Naive thymus-derived CD4-positive, alpha-beta T cell (primary cell): ENCODE measurements at regions not wholly inside any gene's neighbourhood (a gene's known extent, or its start where the extent isn't known, plus 50 kb on each side); places are given as distances from the start of the nearest gene placed in this dataset.

Experiments
- ATAC-seq: fragments of 150-1000 bp; cut with Tn5 transposase; 2 replicates; pipeline ENCODE4 v1.10.0; 2021; ENCODE audit warnings: mild to moderate bottlenecking, moderate library complexity
- CTCF ChIA-PET: fragments of 350-600 bp; sonication (Branson Sonifier 250); formaldehyde crosslinking; loops from one replicate; lab custom pipeline; 2021; ENCODE audit warnings: antibody characterized with exemption; lab: Charles Lee
- POLR2A ChIA-PET: fragments of 350-600 bp; sonication (Branson Sonifier 250); formaldehyde crosslinking; loops from one replicate; lab custom pipeline; 2021; ENCODE audit warnings: antibody characterized with exemption, inconsistent platforms; lab: Charles Lee
- DNase-seq, 9 donors: peaks; one replicate each; pipeline versions ENCODE4 v3.0.0 to v3.0.0-alpha.2; 2020 to 2022; ENCODE audit warnings: mixed read lengths in 1 of 9
- H3K27ac ChIP-seq: one replicate; pipeline ENCODE4 v1.7.0; 2013; ENCODE audit warnings: mild to moderate bottlenecking, low read depth, low read length, moderate library complexity
- H3K27me3 ChIP-seq, 2 donors: one replicate each; pipeline ENCODE4 v1.7.0; 2013; ENCODE audit warnings: low read length in 2 of 2, mild to moderate bottlenecking in 2 of 2, moderate library complexity in 2 of 2; ENCODE audit not compliant: control insufficient read depth in 2 of 2, insufficient read depth in 2 of 2
- H3K36me3 ChIP-seq, 3 experiments: 1 replicate in 2 of 3; 2 replicates in 1 of 3; pipeline ENCODE4 v1.7.0; 2013; ENCODE audit warnings: low read length in 3 of 3, mild to moderate bottlenecking in 3 of 3, moderate library complexity in 1 of 3; ENCODE audit not compliant: insufficient read depth in 3 of 3, control insufficient read depth in 2 of 3
- H3K4me1 ChIP-seq, 2 donors: one replicate each; pipeline ENCODE4 v1.7.0; 2013; ENCODE audit warnings: low read length in 2 of 2, mild to moderate bottlenecking in 2 of 2, moderate library complexity in 1 of 2; ENCODE audit not compliant: control insufficient read depth in 2 of 2, insufficient read depth in 2 of 2
- H3K4me3 ChIP-seq: 2 replicates; pipeline ENCODE4 v1.7.0; 2013; ENCODE audit warnings: mild to moderate bottlenecking, low read length
- H3K9me3 ChIP-seq, 3 experiments: 1 replicate in 2 of 3; 2 replicates in 1 of 3; pipeline ENCODE4 v1.7.0; 2013; ENCODE audit warnings: low read length in 3 of 3; ENCODE audit not compliant: control insufficient read depth in 2 of 3
- H3K27ac Mint-ChIP-seq, 9 donors: one replicate each; pipeline ENCODE4 v1.8.0; 2020 to 2022; ENCODE audit warnings: mixed read lengths in 9 of 9, mild to moderate bottlenecking in 8 of 9, moderate library complexity in 5 of 9, inconsistent platforms in 2 of 9
- H3K27me3 Mint-ChIP-seq, 5 donors: one replicate each; pipeline ENCODE4 v1.8.0; 2021 to 2022; ENCODE audit warnings: mixed read lengths in 5 of 5, mild to moderate bottlenecking in 1 of 5
- H3K36me3 Mint-ChIP-seq, 5 donors: one replicate each; pipeline ENCODE4 v1.8.0; 2020 to 2022; ENCODE audit warnings: mixed read lengths in 5 of 5, mild to moderate bottlenecking in 3 of 5, inconsistent platforms in 1 of 5
- H3K4me1 Mint-ChIP-seq, 7 donors: one replicate each; pipeline ENCODE4 v1.8.0; 2020 to 2022; ENCODE audit warnings: mixed read lengths in 7 of 7, mild to moderate bottlenecking in 3 of 7, inconsistent platforms in 1 of 7
- H3K4me3 Mint-ChIP-seq, 10 donors: one replicate each; pipeline ENCODE4 v1.8.0; 2020 to 2022; ENCODE audit warnings: mild to moderate bottlenecking in 10 of 10, mixed read lengths in 10 of 10, moderate library complexity in 6 of 10, inconsistent platforms in 2 of 10
- H3K9me3 Mint-ChIP-seq, 11 donors: one replicate each; pipeline ENCODE4 v1.8.0; 2020 to 2022; ENCODE audit warnings: mixed read lengths in 11 of 11, mild to moderate bottlenecking in 4 of 11, inconsistent platforms in 1 of 11, moderate library complexity in 1 of 11
- intact Hi-C, 2 donors: fragments of 100-400 bp; cut with micrococcal nuclease; formaldehyde crosslinking; loops; one replicate each; pipeline ENCODE4 v1.15.1; 2023

- H3K36me3 Mint-ChIP-seq, result no peaks in the 10 kb centered on the region
- Histone ChIP-seq H3K4me3 (no peak overlapping the region), H3K27ac (no peak overlapping the region), H3K4me1 (no peaks in the 10 kb centered on the region), H3K9me3 (no peaks in the 10 kb centered on the region), H3K36me3 (no peaks in the 10 kb centered on the region), H3K27me3 (no peaks in the 10 kb centered on the region)
- ChIA-PET CTCF (no interaction called here), POLR2A (no interaction called here)
- no peak for ATAC-seq
- H3K27ac Mint-ChIP-seq, result no peak overlapping the region
- no peak overlapping the region for H3K4me3 Mint-ChIP-seq
- peaks cover 0 to 4% (median 0%) of the 10 kb centered on the region in 11 donors for H3K9me3 Mint-ChIP-seq
- no peak for DNase-seq
- no peaks in the 10 kb centered on the region for H3K4me1 Mint-ChIP-seq
- intact Hi-C loops, result no loop called here
- peaks cover 0 to 20% (median 0%) of the 10 kb centered on the region in 5 donors for H3K27me3 Mint-ChIP-seq
Measured at GRCh38 chr5:2112173-2113025, 229.7 kb upstream of the IRX4 start.

- Mint-ChIP-seq H3K27ac (no peak overlapping the region), H3K27me3 (peaks cover 0 to 20% (median 0%) of the 10 kb centered on the region in 5 donors), H3K4me1 (no peaks in the 10 kb centered on the region), H3K9me3 (peaks cover 0 to 5% (median 2%) of the 10 kb centered on the region in 11 donors), H3K4me3 (no peak overlapping the region), H3K36me3 (no peaks in the 10 kb centered on the region)
- intact Hi-C loops, result no loop called here
- H3K27ac ChIP-seq, result no peak overlapping the region
- H3K4me3 ChIP-seq, result no peak overlapping the region
- ChIA-PET CTCF (no interaction called here), POLR2A (no interaction called here)
- H3K4me1 ChIP-seq, result no peaks in the 10 kb centered on the region
- H3K27me3 ChIP-seq, result no peaks in the 10 kb centered on the region
- no peaks in the 10 kb centered on the region for H3K9me3 ChIP-seq
- H3K36me3 ChIP-seq, result no peaks in the 10 kb centered on the region
- ATAC-seq, result no peak
- DNase-seq, result no peak
Measured at GRCh38 chr5:2111569-2112105, 228.9 kb upstream of the IRX4 start.

GRCh38 chr5:2110934-2111462 lies 228.3 kb upstream of the IRX4 start:
- ATAC-seq, result no peak
- Histone ChIP-seq H3K36me3 (no peaks in the 10 kb centered on the region), H3K4me3 (no peak overlapping the region), H3K9me3 (peaks cover 0 to 4% (median 0%) of the 10 kb centered on the region in 3 experiments), H3K27ac (no peak overlapping the region), H3K4me1 (no peaks in the 10 kb centered on the region), H3K27me3 (no peaks in the 10 kb centered on the region)
- peaks cover 0 to 20% (median 2%) of the 10 kb centered on the region in 5 donors for H3K27me3 Mint-ChIP-seq
- peaks cover 0 to 2% (median 0%) of the 10 kb centered on the region in 5 donors for H3K36me3 Mint-ChIP-seq
- ChIA-PET POLR2A (no interaction called here), CTCF (no interaction called here)
- peaks cover 0 to 11% (median 6%) of the 10 kb centered on the region in 11 donors for H3K9me3 Mint-ChIP-seq
- H3K4me3 Mint-ChIP-seq, result no peak overlapping the region
- no peak overlapping the region for H3K27ac Mint-ChIP-seq
- DNase-seq, result no peak
- no peaks in the 10 kb centered on the region for H3K4me1 Mint-ChIP-seq
- intact Hi-C loops, result no loop called here

GRCh38 chr5:2110137-2110933 lies 227.6 kb upstream of the IRX4 start:
- H3K4me3 ChIP-seq, result no peak overlapping the region
- no peaks in the 10 kb centered on the region for H3K27me3 ChIP-seq
- H3K27me3 Mint-ChIP-seq, result peaks cover 0 to 23% (median 5%) of the 10 kb centered on the region in 5 donors
- POLR2A ChIA-PET, result no interaction called here
- H3K36me3 Mint-ChIP-seq, result peaks cover 0 to 6% (median 0%) of the 10 kb centered on the region in 5 donors
- intact Hi-C loops, result no loop called here
- H3K4me1 Mint-ChIP-seq, result no peaks in the 10 kb centered on the region
- no peak overlapping the region for H3K4me3 Mint-ChIP-seq
- no peak overlapping the region for H3K27ac ChIP-seq
- peaks cover 0 to 7% (median 0%) of the 10 kb centered on the region in 3 experiments for H3K9me3 ChIP-seq
- ATAC-seq, result no peak
- no peak for DNase-seq
- no peaks in the 10 kb centered on the region for H3K4me1 ChIP-seq
- H3K36me3 ChIP-seq, result no peaks in the 10 kb centered on the region
- peaks cover 0 to 17% (median 9%) of the 10 kb centered on the region in 11 donors for H3K9me3 Mint-ChIP-seq
- no peak overlapping the region for H3K27ac Mint-ChIP-seq
- CTCF ChIA-PET, result no interaction called here

GRCh38 chr5:2109566-2109965 lies 226.8 kb upstream of the IRX4 start:
- no peak overlapping the region for H3K27ac ChIP-seq
- ATAC-seq (no peak), DNase-seq (no peak)
- peaks cover 0 to 7% (median 0%) of the 10 kb centered on the region in 3 experiments for H3K9me3 ChIP-seq
- intact Hi-C loops, result no loop called here
- Mint-ChIP-seq H3K27ac (no peak overlapping the region), H3K27me3 (peaks cover 0 to 16% (median 5%) of the 10 kb centered on the region in 5 donors), H3K4me1 (no peaks in the 10 kb centered on the region), H3K4me3 (no peak overlapping the region), H3K36me3 (peaks cover 0 to 6% (median 0%) of the 10 kb centered on the region in 5 donors), H3K9me3 (peaks cover 0 to 18% (median 9%) of the 10 kb centered on the region in 11 donors)
- no peaks in the 10 kb centered on the region for H3K27me3 ChIP-seq
- ChIA-PET POLR2A (no interaction called here), CTCF (no interaction called here)
- H3K4me3 ChIP-seq, result no peak overlapping the region
- H3K36me3 ChIP-seq, result no peaks in the 10 kb centered on the region
- no peaks in the 10 kb centered on the region for H3K4me1 ChIP-seq

- Histone ChIP-seq H3K36me3 (no peaks in the 10 kb centered on the region), H3K27me3 (no peaks in the 10 kb centered on the region), H3K4me3 (no peak overlapping the region), H3K4me1 (no peaks in the 10 kb centered on the region), H3K27ac (no peak overlapping the region), H3K9me3 (peaks cover 0 to 7% (median 0%) of the 10 kb centered on the region in 3 experiments)
- POLR2A ChIA-PET, result no interaction called here
- Mint-ChIP-seq H3K27me3 (peaks cover 0 to 16% (median 5%) of the 10 kb centered on the region in 5 donors), H3K9me3 (peaks cover 0 to 18% (median 9%) of the 10 kb centered on the region in 11 donors), H3K4me3 (no peak overlapping the region), H3K36me3 (peaks cover 0 to 6% (median 0%) of the 10 kb centered on the region in 5 donors), H3K4me1 (no peaks in the 10 kb centered on the region), H3K27ac (no peak overlapping the region)
- DNase-seq (no peak), ATAC-seq (no peak)
- CTCF ChIA-PET, result no interaction called here
- intact Hi-C loops, result no loop called here
Measured at GRCh38 chr5:2106721-2107120, 224.0 kb upstream of the IRX4 start.
